NCI-H2196 (cell line): ENCODE measurements at regions not wholly inside any gene's neighbourhood (a gene's known extent, or its start where the extent isn't known, plus 50 kb on each side); places are given as distances from the start of the nearest gene placed in this dataset.

Experiments
- DNase-seq: peaks from one replicate; lab custom pipeline; 2025; ENCODE audit not compliant: unreplicated experiment; lab: John Stamatoyannopoulos, UW

DNA sequence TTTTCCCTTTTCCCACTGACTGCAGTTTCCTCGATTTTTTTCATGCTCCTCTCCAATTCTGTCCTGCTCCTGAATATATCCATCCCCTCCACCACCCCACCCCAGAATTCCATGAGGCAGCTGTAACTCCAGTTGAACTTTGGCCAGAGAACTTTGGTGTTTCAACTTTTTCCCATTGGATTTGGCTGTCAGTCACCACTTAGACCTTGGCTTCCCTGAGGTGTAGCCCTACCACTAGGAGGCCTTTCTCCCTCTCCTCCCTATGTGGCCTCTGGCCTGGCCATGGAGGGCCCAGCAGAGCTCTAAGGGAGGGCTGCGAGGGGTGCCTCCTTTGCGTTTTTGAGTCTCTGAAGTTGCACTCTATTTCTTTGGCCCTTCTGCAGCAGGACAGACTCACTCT lies 261.3 kb downstream of the PIK3R1 start:
- no peak for DNase-seq

- no peak for DNase-seq
Observed at GRCh38 chr5:68478301-68479095, 262.9 kb downstream of the PIK3R1 start.

DNA sequence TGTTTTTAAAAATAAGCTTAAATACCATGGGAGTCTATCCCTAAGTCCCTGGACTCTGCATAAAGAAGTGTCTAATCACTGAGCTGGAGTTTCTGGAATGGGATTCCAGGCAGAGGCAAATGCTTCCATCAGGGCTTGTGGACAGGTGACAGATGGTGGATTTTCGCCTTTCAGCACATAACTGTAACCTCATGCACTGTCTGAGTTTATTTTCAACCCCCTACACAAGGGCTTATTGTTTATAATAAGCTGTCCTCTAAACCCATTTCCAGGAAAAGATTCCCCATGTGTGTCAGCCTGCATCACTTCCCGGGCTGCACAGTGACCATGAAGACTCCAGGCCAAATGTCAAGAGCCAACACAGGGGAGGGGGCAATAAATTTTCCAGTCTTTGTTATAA lies 264.0 kb downstream of the PIK3R1 start:
- DNase-seq = no peak

DNA sequence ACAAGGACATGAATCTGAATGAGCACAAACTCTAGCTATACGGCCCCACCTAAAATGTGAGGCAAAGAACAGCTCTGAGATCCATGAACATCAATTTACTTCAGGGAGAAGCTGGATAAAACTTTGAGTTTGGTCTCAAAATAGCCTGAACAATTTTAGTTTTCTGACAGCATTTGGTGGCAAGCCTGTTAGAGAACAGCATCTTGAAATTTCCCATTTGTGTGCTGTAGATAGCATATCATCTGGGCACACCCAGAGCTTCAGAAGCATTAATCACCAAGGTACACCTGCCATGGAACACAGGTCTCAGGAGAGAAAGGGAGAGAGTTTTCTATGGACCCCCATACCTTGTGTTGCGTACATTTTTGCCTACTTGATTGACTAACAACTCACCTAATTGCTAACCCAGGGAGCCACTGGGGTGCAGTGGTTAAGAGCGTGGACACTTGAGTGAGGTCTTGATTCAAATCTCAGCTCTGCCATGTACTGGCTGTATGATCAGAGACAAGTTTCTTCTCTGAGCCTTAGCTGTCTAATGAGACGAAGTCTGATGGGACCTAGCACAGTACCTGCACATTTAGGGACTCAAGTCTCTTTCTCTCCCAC lies 264.9 kb downstream of the PIK3R1 start:
- DNase-seq = no peak

DNA sequence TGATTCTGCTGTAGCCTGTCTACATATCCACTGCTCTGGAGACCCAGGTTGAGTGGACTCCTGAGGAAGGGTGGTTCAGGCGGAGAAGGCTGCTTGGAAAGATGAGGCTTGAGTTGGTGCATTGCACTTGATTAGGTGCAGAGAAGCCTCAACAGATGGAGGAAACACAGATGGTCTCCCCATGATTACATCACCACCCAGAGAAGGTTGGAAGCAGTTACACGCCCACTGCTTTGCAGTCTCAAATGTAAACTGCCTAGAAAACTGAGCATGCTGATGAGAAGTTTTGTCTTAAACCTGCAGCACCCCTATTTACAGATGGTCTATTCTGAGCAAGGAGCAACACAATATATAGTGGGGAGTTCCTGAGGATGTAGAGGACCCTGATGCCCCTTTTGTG lies 266.6 kb downstream of the PIK3R1 start:
- no peak for DNase-seq

- no peak for DNase-seq
Observed at GRCh38 chr5:68484307-68485068, 268.9 kb downstream of the PIK3R1 start.

DNA sequence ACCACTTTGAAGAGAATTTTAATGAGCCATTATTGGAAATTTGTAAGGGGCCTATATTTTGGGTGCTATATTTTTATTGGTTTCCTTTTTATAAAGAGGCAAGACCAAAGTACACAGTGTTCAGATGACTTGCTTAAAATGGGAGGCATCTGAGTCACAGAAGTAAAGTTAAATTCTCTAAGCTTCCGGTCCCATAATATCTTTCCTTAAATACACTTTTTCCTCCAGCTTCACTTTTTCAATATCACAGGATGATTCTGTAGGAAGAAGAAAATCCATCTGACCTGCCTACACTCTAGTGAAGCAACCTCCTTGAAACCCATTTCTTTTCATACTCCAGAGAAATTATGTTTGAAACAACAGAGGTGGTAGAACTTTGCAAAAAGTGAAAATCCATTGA lies 274.0 kb downstream of the PIK3R1 start:
- no peak for DNase-seq

GRCh38 chr5:68490406-68490805 lies 274.9 kb downstream of the PIK3R1 start:
- no peak for DNase-seq

DNA sequence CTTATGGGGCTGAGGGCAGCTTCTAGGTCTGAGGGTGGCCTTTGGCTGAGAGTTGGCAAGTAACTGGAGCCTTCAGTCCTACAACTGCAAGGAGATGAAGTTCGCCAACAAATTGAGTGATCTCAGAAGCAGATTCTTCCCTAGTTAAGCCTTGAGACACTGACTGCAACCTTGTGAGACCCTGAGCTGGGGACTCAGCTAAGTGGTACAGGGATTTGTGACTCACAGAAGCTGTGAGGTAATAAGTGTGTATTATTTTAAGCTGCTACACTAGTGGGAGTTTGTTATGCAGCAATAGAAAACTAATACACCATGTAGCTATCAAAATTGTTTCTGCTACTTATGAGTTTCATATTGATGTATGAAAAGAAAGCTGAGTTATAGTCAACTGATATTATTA lies 279.2 kb downstream of the PIK3R1 start:
- no peak for DNase-seq

DNA sequence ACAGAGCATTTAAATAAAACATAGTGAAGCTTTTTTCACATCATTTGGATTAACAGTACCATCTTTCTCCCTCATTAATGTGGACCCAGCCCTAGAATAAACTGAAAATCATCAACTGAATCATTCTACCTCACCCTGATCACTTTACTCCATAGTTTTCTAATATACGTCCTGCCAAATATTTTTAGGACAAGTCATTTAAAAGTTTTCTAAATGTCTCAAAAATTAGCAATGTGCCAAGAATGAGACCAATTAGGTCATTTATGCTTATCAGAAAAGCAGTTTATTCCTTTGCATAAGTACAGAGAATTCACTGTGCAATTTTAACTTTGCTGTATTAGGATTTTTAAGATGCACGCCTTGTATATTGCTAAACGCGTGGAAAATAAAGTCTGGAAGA lies 284.4 kb downstream of the PIK3R1 start:
- no peak for DNase-seq

GRCh38 chr5:68500813-68501212 lies 285.3 kb downstream of the PIK3R1 start:
- no peak for DNase-seq

DNA sequence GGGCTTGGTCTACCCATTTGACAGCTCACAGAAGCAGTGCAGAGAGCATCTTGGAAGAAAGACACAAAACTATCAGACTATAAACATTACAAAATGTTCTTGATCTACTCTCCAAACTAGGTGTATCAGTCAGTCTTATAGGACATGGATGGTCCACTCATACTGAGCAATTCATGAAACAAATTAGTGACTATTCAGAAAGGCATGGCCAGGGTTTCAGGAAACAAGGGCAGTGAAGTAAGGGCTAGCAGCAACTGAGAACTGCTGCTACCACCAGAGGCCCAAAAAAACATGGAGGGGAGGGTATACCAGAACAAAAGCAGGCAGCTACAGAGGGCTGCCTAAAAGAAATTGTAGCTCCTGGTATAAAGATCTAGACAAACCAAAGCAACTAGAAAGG lies 287.0 kb downstream of the PIK3R1 start:
- no peak for DNase-seq

- DNase-seq = no peak
Observed at GRCh38 chr5:68504306-68504705, 288.8 kb downstream of the PIK3R1 start.

DNA sequence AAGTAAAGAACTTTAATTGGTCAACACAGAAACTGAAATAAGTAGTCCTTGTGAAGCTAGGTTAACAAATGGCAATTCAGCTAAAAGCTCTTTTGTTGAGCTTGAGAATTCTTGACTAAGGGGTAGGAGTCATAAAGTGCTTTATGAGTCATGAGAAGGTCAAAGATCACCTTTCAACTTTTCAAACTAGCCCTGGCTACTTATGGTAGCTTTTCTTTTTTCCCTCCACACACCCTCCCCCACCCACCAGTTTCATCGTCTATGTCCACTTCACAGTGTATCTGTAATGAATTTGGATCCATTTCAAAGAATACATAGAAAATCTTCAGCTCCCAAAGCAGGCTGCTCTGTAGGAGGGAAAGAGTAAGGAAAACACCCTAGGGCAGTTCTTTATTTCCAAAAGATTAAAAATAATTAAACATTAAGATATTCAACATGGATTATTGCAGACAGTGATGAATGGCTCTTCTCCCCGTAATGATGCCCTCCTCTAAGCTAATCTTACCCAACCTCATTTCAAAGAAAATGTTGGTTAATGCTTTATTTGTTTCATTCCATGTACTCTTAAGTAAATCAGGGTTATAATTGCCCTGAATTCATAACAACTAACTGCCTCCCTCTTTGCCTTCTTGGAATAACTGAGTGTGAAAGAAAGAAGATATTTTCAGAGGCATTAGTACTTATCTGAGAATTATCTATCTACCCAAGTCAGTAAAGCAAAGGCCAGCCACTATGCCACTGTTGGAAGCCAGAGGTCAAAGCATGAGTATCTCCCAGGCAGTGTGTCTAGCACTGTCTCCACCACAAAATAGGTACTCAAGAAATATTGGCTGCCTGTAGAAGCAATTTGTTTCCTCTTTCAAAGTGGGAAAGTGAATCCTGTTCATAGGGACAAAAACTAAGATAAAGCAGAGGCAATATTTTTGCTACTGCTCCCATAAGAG lies 290.6 kb downstream of the PIK3R1 start:
- no peak for DNase-seq

GRCh38 chr5:68515514-68515913 lies 300.0 kb downstream of the PIK3R1 start:
- no peak for DNase-seq

DNA sequence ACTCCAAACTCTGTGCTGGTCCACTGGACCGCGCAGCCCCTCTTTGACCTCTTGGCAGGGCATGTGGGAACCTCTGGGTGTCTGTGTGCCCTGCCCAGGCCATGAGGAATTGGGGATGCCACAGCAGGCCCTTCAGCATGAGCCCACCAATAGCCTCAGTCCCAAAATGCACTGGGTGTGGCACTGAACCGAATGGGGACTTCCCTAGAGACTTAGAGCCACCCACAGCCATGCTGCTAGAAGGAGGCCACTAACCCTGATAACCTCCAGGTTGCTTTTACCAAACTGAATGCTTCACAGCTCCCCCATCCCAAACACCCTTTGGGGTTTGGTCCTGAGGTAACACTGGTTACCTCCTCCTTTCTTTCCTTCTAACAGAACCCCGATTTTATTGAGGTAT lies 302.7 kb downstream of the PIK3R1 start:
- DNase-seq = no peak

GRCh38 chr5:68519143-68519542 lies 303.6 kb downstream of the PIK3R1 start:
- DNase-seq = no peak

- DNase-seq = no peak
Observed at GRCh38 chr5:68521776-68522175, 306.2 kb downstream of the PIK3R1 start.

- no peak for DNase-seq
Observed at GRCh38 chr5:68522863-68523262, 307.3 kb downstream of the PIK3R1 start.

GRCh38 chr5:68528821-68529273 lies 313.3 kb downstream of the PIK3R1 start:
- no peak for DNase-seq

GRCh38 chr5:68529581-68529980 lies 314.0 kb downstream of the PIK3R1 start:
- no peak for DNase-seq
